Tibial nerve (tissue), 4 donors: ENCODE measurements at regions not wholly inside any gene's neighbourhood (a gene's known extent, or its start where the extent isn't known, plus 50 kb on each side); places are given as distances from the start of the nearest gene placed in this dataset.

Experiments used
- DNase-seq, 2 donors: peaks; one replicate each; pipeline ENCODE4 v3.0.0-alpha.2; 2019; ENCODE audit warnings: low spot score in 2 of 2
- H3K27ac ChIP-seq, 4 donors: fragments of 200-600 bp; sonication (generic) in 3 of 4; one replicate each; pipeline ENCODE4 v1.5.1; 2017 to 2019; ENCODE audit warnings: mild to moderate bottlenecking in 1 of 4
- H3K27me3 ChIP-seq, 2 donors: fragments of 200-600 bp; sonication (generic) in 1 of 2; one replicate each; pipeline versions ENCODE4 v1.5.1 to v1.6.0; 2017 to 2019
- H3K36me3 ChIP-seq, 3 donors: fragments of 200-600 bp; sonication (generic); one replicate each; pipeline ENCODE4 v1.5.1; 2018 to 2019
- H3K4me1 ChIP-seq, 4 donors: fragments of 200-600 bp; sonication (generic) in 3 of 4; one replicate each; pipeline ENCODE4 v1.5.1; 2017 to 2019
- H3K4me3 ChIP-seq, 4 donors: fragments of 200-600 bp; sonication (generic) in 3 of 4; one replicate each; pipeline ENCODE4 v1.5.1; 2017 to 2019; ENCODE audit warnings: mild to moderate bottlenecking in 1 of 4, moderate library complexity in 1 of 4
- H3K9me3 ChIP-seq, 4 donors: fragments of 200-600 bp; sonication (generic) in 3 of 4; one replicate each; pipeline ENCODE4 v1.5.1; 2017 to 2019
- EP300 ChIP-seq, 2 donors: sonication (generic); formaldehyde crosslinking; IDR thresholded peaks; one replicate each; pipeline ENCODE4 v1.6.1; 2017; ENCODE audit warnings: antibody characterized with exemption in 2 of 2, mild to moderate bottlenecking in 1 of 2
- POLR2A ChIP-seq, 2 donors: fragments of 450-650 bp; IDR thresholded peaks; one replicate each; pipeline ENCODE4 v1.6.1; 2017; ENCODE audit warnings: antibody characterized with exemption in 2 of 2, mild to moderate bottlenecking in 2 of 2, moderate library complexity in 2 of 2
- WGBS, 2 donors: methylation state at CpG; one replicate each; pipeline ENCODE4 v1.1.5; 2018; 5-methylcytosine and 5-hydroxymethylcytosine counted together
- TF ChIP-seq, protein P1 (sequence below), 5 experiments: fragments of 200-600 bp in 3 of 5; fragments of 450-650 bp in 2 of 5; sonication (generic) in 3 of 5; IDR thresholded peaks; one replicate each; pipeline ENCODE4 v1.5.1; 2016 to 2019; ENCODE audit warnings: antibody characterized with exemption in 5 of 5, mild to moderate bottlenecking in 3 of 5, moderate library complexity in 2 of 5

DNA sequence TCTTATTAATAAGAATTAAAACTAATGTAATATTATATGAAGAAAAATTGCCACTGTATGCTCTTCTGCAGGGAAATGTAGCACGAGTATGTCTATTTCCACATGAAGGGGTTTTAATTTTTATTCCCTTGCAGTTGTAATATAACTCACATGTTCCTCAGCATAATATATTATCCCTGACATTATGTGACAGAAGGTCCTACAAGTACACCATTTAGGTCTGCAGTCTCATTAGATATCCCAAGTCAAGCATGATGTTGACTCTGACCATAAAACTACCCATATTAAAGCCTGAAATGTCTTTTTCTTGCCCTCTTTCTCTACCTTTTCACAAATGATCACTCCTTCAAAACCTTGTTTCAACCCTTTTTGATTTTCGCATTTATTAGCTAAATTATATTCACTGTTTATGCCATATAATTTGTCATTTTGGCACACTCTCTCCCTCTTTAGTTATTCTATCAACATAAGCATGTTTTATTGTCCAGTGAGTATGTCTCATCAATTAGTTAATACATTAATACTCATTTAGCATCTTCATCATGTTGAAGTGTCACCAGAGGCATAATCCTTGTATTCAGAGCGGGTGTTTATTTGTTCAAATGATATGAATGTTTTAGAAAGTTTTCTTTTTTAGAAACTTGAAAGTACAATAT lies 532.8 kb downstream of the MAT2B start:
- no peak for TF ChIP-seq EP300 (IDR thresholded peaks at IDR 0.05)
- TF ChIP-seq POLR2A (IDR thresholded peaks at IDR 0.05) = no peak
- TF ChIP-seq, protein P1, sequence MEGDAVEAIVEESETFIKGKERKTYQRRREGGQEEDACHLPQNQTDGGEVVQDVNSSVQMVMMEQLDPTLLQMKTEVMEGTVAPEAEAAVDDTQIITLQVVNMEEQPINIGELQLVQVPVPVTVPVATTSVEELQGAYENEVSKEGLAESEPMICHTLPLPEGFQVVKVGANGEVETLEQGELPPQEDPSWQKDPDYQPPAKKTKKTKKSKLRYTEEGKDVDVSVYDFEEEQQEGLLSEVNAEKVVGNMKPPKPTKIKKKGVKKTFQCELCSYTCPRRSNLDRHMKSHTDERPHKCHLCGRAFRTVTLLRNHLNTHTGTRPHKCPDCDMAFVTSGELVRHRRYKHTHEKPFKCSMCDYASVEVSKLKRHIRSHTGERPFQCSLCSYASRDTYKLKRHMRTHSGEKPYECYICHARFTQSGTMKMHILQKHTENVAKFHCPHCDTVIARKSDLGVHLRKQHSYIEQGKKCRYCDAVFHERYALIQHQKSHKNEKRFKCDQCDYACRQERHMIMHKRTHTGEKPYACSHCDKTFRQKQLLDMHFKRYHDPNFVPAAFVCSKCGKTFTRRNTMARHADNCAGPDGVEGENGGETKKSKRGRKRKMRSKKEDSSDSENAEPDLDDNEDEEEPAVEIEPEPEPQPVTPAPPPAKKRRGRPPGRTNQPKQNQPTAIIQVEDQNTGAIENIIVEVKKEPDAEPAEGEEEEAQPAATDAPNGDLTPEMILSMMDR (IDR thresholded peaks at IDR 0.05) = no peak
- no peak overlapping the region for H3K4me3 ChIP-seq
- no peaks in the 10 kb centered on the region for H3K9me3 ChIP-seq
- no peaks in the 10 kb centered on the region for H3K27me3 ChIP-seq
- WGBS, 2 donors = 90% methylated on average over 3 of the region's 3 CpGs
- no peaks in the 10 kb centered on the region for H3K36me3 ChIP-seq
- H3K4me1 ChIP-seq = no peaks in the 10 kb centered on the region
- H3K27ac ChIP-seq = no peak overlapping the region
- no peak for DNase-seq

DNA sequence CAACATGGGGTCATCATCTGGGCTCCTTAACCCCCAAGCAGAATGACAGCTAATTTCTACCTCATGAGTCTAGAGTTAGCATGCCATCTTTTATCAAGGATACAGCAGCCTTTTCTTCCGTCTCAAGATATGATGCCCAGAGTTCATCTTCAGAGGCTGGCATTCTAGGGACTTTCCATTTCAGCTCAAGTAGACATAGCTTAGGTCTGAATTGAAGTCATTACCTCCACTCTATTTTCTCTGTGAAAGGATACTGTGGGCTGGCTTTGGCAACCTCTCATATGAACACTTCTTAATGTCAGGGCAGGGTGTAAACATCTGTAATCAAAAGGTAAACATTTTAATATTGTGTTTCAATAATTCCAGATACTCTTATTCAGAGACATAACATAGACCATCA lies 535.7 kb downstream of the MAT2B start:
- 86 to 94% methylated on average over 1 of the region's 1 CpG for WGBS, 2 donors
- DNase-seq = no peak

DNA sequence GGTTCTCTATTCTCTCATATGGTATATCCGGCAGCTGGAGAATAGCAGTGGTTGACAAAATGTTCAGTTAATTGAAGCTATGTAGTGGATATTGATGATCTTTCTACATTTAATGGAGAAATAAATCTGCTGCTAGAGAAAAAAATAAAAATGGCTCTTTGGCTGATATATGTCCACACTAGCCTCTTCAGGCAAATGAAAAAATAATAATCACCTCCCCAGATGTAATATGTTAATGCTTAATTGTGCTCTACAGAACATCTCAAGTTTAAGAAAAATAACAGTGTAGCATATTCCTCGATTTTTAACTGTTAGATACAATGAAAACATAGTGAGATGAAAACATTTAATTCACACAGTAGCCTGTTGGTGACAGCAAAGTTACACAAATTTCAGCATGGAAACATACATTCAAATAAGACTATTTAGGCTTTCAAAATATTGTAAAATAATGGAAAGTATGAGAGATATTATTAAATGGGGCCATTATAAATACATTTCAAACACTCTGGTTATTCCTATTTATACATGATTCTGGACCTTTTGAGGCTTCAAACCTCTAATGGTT lies 543.0 kb downstream of the MAT2B start:
- Histone ChIP-seq H3K27me3 (no peaks in the 10 kb centered on the region), H3K27ac (no peak overlapping the region), H3K36me3 (no peaks in the 10 kb centered on the region), H3K4me3 (no peak overlapping the region), H3K9me3 (no peaks in the 10 kb centered on the region), H3K4me1 (no peaks in the 10 kb centered on the region)
- 61 to 64% methylated on average over 2 of the region's 2 CpGs for WGBS, 2 donors
- DNase-seq = no peak
- no peak for TF ChIP-seq POLR2A (IDR thresholded peaks at IDR 0.05)
- TF ChIP-seq, protein P1 (IDR thresholded peaks at IDR 0.05) = no peak
- no peak for TF ChIP-seq EP300 (IDR thresholded peaks at IDR 0.05)

More for the DNA sequence above, 535.7 kb downstream of the MAT2B start:
- TF ChIP-seq, protein P1 (IDR thresholded peaks at IDR 0.05) = no peak
- TF ChIP-seq EP300 (IDR thresholded peaks at IDR 0.05) = no peak
- TF ChIP-seq POLR2A (IDR thresholded peaks at IDR 0.05) = no peak
- Histone ChIP-seq H3K27me3 (no peaks in the 10 kb centered on the region), H3K36me3 (no peaks in the 10 kb centered on the region), H3K4me3 (no peak overlapping the region), H3K4me1 (no peaks in the 10 kb centered on the region), H3K9me3 (no peaks in the 10 kb centered on the region), H3K27ac (no peak overlapping the region)

DNA sequence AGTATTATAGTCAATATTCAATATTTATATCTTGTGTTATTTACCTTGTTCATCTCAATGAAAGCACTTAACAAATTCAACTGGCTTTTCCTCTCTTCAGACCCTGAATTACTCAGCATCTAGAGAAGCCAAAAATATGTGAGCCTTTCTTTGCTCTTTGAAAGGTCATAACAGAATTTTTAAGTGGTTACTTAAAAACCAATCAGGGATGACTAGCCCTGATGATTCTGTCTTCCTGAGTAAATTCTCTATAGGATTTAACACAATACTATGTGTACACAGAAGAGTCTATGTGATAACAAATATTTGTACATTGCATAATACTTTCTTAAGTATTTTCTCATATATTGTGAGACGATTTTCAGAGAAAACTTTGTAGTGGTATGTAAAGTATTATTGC lies 546.3 kb downstream of the MAT2B start:
- Histone ChIP-seq H3K36me3 (no peaks in the 10 kb centered on the region), H3K27me3 (no peaks in the 10 kb centered on the region), H3K4me1 (no peaks in the 10 kb centered on the region), H3K4me3 (no peak overlapping the region), H3K9me3 (no peaks in the 10 kb centered on the region), H3K27ac (no peak overlapping the region)
- TF ChIP-seq EP300 (IDR thresholded peaks at IDR 0.05) = no peak
- no peak for TF ChIP-seq POLR2A (IDR thresholded peaks at IDR 0.05)
- TF ChIP-seq, protein P1 (IDR thresholded peaks at IDR 0.05) = no peak
- 28 to 39% methylated on average over 1 of the region's 1 CpG for WGBS, 2 donors
- no peak for DNase-seq

DNA sequence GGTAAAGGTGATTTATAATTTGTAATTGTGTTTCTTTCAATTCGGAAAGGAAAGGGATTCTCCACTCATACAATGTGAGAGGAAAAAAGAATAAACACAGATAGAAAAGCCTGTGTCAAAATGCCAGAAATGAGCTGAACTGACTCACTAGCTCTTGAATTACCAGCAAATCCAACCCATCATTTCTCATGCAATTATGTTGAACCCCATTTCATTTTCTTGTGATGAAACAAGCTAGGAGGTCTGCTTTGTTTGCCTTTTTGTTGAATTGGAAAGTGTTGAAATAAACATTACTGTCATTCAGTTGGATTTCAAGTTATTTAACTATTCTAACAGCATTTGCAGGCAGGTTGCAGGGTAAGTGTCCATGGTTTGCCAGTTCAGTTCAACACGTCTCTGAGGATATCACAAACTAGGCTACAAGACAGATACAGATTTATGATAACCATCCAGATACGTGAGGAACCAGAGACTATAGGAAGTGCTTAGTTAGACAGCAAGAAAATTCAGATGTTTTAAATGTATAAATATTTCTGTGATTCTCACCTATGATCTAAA lies 547.2 kb downstream of the MAT2B start:
- no peak overlapping the region for H3K27ac ChIP-seq
- no peak overlapping the region for H3K4me3 ChIP-seq
- no peaks in the 10 kb centered on the region for H3K4me1 ChIP-seq
- WGBS, 2 donors = 67 to 71% methylated on average over 3 of the region's 3 CpGs
- no peaks in the 10 kb centered on the region for H3K36me3 ChIP-seq
- DNase-seq = no peak
- H3K27me3 ChIP-seq = no peaks in the 10 kb centered on the region
- no peaks in the 10 kb centered on the region for H3K9me3 ChIP-seq
- TF ChIP-seq POLR2A (IDR thresholded peaks at IDR 0.05) (no peak), EP300 (IDR thresholded peaks at IDR 0.05) (no peak)
- TF ChIP-seq, protein P1 (IDR thresholded peaks at IDR 0.05) = no peak
